ENCODE measurements at regions not wholly inside any gene's neighbourhood (a gene's known extent, or its start where the extent isn't known, plus 50 kb on each side); places are given as distances from the start of the nearest gene placed in this dataset.
"Not testable (repeated sequence)": the region's sequence is repeated elsewhere in the genome, so short reads cannot be mapped to it uniquely, and the experiment has no call there.

DNA sequence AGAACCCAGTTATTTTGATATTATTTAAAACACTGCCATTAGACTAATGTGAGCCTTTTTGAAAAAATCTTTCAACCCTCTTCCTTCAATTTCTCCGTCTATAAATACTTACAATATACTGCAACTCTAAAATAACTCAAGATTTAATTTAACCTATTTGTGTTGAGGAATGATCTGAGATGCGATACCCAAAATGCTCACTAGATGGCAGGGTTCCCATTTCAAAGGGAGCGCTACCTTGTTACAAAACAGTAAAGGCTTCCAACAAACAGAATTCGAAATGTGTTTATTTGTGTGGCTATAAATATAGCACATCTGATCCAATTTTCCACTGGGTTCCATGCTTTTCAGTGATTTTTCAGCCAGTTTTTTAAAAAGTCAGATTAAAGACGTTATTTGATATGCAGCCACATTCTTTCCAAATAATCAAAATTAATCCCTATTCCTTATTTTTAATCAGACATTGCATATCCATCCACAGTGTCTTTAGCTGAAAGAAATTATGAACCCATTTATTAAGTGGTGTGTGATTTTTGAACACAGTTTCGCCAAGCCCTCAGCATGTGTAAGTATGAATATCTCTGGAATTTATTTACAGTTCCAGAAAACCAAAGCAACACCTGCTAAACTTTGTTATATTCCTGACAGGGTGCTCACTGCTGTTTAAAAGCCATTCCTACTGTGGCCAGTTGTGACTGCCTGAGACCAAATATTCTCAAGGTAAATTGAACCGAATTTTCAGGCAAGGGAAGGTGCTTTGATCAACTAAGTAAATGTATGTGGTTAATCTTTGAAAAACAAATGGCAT is 668.0 kb upstream of the LCORL start (continued):
- TF ChIP-seq PBX3 (IDR thresholded peaks at IDR 0.05; ENCODE audit: insufficient replicate concordance, low read depth, low read length), result no peak
- peak; percentile 92 for TF ChIP-seq RAD21 (IDR thresholded peaks at IDR 0.05; ENCODE audit: insufficient read depth, low read depth, low read length)
- no peak for TF ChIP-seq BCL11A (IDR thresholded peaks at IDR 0.05; ENCODE audit: low read depth, low read length)
- TF ChIP-seq CREM (IDR thresholded peaks at IDR 0.05; ENCODE audit: low read depth), result no peak

DNA sequence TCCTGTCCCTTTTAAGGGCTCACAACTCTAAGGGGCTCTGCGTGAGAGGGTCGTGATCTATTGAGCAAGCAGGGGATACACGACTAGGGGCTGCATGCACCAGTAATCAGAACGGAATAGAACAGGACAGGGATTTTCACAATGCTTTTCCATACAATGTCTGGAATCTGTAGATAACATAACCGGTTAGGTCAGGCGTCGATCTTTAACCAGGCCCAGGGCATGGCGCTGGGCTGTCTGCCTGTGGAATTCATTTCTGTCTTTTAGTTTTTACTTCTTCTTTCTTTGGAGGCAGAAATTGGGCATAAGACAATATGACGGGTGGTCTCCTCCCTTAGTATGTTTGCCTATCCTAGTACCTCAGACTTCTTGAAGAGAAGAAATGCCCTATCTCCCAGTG is 666.8 kb upstream of the LCORL start:
- H3K4me2 ChIP-seq (ENCODE audit: control insufficient read depth, insufficient read depth); H2AFZ ChIP-seq (ENCODE audit: control insufficient read depth, low read depth, low read length); DNase-seq (ENCODE audit: low read depth, low spot score); H3K27me3 ChIP-seq (replicated peaks in 1 of 2; ENCODE audit: control insufficient read depth in 2 of 2, insufficient read depth in 2 of 2, low read length in 1 of 2); SMC1A ChIA-PET (ENCODE audit: uncharacterized antibody, unreplicated experiment); H3K36me3 ChIP-seq (ENCODE audit: control insufficient read depth in 2 of 2, insufficient read depth in 2 of 2, low read length in 1 of 2); H3K4me3 ChIP-seq; RAD21 ChIA-PET (ENCODE audit: unreplicated experiment); ATAC-seq; H3K4me1 ChIP-seq (ENCODE audit: control insufficient read depth, insufficient read depth, low read length); H3K9me3 ChIP-seq (replicated peaks; ENCODE audit: control insufficient read depth, insufficient read depth, low read length); H3K27ac ChIP-seq (ENCODE audit: control insufficient read depth, insufficient read depth); H4K20me1 ChIP-seq (ENCODE audit: control insufficient read depth, insufficient read depth); FAIRE-seq; BruUV-seq (replicated peaks); POLR2A ChIA-PET; H3K9ac ChIP-seq (ENCODE audit: control insufficient read depth, insufficient read depth, low read length); H3K79me2 ChIP-seq (ENCODE audit: control insufficient read depth, insufficient read depth, low read length): not testable (repeated sequence)
- CTCF ChIA-PET, result interaction anchor here (0.8 to 0.9 kb wide), 2 partner anchors 1560 to 1741 kb away, joined by 3 read pairs; no protein-coding TSS in a partner anchor
- in situ Hi-C loops (cut with MboI), result loop anchor here (5.0 to 25.0 kb wide), 3 partner anchors 1549 to 1999 kb away; no protein-coding TSS in a partner anchor
- 44% methylated on average over 9 of the region's 9 CpGs for WGBS (ENCODE audit: insufficient coverage, insufficient replicate concordance, low lambda C conversion rate, missing lambda C conversion rate)
- intact Hi-C loops (cut with micrococcal nuclease; ENCODE audit: unreplicated experiment), result loop anchor here (2.0 to 10.0 kb wide), 4 partner anchors 246 to 1994 kb away; no protein-coding TSS in a partner anchor

Data from GM12878 (cell line).